Coronary artery (tissue), 2 donors: ENCODE measurements at regions not wholly inside any gene's neighbourhood (a gene's known extent, or its start where the extent isn't known, plus 50 kb on each side); places are given as distances from the start of the nearest gene placed in this dataset.

ENCODE experiments used
- DNase-seq: peaks from one replicate; pipeline ENCODE4 v3.0.0-alpha.2; 2017; ENCODE audit warnings: low spot score
- H3K27ac ChIP-seq, 2 donors: fragments of 200-600 bp; sonication (generic); one replicate each; pipeline ENCODE4 v1.5.1; 2016 to 2019
- H3K4me3 ChIP-seq: fragments of 200-600 bp; sonication (generic); 2 replicates; pipeline ENCODE4 v1.5.1; 2016; ENCODE audit warnings: mild to moderate bottlenecking, moderate library complexity
- CTCF ChIP-seq: fragments of 200-600 bp; sonication (generic); IDR thresholded peaks from one replicate; pipeline ENCODE4 v1.5.1; 2019; ENCODE audit warnings: antibody characterized with exemption

DNA sequence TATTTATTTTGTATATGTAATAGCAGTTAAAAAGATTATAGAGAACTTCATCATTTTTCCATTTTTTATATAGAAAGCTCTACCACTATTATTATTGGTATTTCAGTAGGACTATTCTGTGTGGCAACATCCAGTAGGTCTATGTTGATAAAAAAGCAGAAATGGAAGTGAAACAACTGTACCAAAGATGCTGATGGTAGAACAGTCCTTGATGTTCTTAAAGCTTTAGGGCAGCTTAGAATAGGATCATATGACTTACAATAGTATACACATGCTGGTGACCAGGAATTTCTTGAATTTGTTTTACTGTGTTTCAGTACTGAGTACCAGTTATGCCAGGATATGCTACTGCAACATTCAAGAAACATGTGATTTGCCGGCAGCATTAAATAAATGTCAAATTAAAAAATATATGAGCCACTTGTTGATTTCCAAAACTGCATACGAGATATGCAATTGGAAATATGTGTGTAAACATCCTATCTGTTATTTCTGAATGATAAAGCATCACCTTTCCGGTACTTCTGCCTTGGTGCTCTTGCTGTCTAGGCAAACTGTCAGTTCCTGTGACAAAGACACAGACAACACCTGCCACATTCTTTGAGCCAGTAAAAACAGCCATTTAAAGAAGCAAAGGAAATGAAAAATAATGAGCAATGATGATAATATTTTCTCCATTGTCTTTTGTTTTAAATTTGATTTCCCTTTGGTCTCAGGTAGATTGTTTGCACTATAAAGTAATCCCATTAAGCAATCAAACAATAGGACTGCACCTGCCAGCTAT is 649.2 kb downstream of the ZPLD1 start:
- no peak for TF ChIP-seq CTCF
- no peak overlapping the region for H3K4me3 ChIP-seq
- H3K27ac ChIP-seq, result no peak overlapping the region
- no peak for DNase-seq

DNA sequence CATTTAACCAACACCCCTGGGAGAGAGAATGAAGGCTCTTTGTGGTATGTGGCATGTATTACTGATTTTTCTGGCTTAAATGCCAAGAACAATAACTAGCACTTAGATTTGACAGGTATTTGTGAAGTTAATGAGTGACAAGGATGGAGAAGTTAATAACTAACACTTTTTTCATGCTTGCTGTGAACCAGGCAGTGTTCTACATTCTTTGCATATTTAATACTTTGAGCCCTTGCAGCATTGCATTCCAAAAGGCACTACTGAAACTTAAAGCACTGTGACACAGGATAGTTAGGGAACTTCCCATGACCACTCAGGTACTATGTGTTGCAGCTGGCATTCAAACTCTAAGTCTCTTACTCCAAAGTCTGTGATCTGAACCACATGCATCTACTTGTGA is 650.6 kb downstream of the ZPLD1 start:
- H3K4me3 ChIP-seq, result no peak overlapping the region
- no peak overlapping the region for H3K27ac ChIP-seq
- TF ChIP-seq CTCF, result no peak
- DNase-seq, result no peak

GRCh38 chr3:103089758-103090157 is 654.9 kb downstream of the ZPLD1 start:
- Histone ChIP-seq H3K4me3 (no peak overlapping the region), H3K27ac (no peak overlapping the region)
- TF ChIP-seq CTCF, result no peak
- DNase-seq, result no peak

- DNase-seq, result no peak
- no peak overlapping the region for H3K27ac ChIP-seq
Measured at GRCh38 chr3:103105206-103105605, 670.4 kb downstream of the ZPLD1 start.

DNA sequence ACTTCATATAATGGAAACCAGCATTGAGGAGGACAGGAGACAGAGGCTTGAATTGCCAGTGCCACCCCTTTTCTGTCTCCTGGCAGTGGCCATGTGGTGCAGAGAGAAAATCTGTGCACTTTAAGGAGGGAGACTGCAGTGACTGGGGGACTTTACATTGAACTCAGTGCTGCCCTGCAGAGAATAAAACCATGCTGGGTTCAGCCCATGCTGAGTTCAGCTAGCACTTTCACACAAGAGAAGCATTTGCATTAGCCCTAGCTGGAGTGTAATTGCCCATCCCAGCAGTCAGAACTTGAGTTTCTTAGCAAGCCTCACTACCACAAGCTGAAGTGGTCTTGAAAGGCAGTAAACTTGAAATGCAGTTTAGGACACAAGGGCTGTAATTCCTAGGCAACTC is 677.5 kb downstream of the ZPLD1 start:
- Histone ChIP-seq H3K27ac (no peak overlapping the region), H3K4me3 (no peak overlapping the region)
- no peak for TF ChIP-seq CTCF
- no peak for DNase-seq

More at GRCh38 chr3:103105206-103105605, 670.4 kb downstream of the ZPLD1 start:
- no peak overlapping the region for H3K4me3 ChIP-seq
- TF ChIP-seq CTCF, result no peak

DNA sequence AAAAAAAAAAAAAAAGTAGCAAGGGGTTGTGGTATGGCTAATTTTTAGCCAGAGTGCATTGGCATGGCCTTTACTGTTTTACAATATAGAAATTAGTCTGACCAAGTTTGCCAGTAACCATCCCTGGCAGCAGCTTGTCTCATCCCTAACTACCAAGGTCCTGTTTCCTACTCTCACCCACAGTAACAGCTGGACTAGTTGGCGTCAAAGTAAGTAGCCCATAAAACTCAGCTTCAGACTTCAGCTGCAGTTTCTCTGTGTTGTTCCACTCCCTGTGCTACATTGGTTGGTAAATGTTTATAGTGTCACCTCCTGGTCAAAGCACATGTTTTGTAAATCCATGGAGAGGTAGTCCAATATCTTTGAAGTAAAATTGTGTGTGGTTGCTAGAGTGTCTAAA is 691.3 kb downstream of the ZPLD1 start:
- Histone ChIP-seq H3K27ac (no peak overlapping the region), H3K4me3 (no peak overlapping the region)
- no peak for DNase-seq
- TF ChIP-seq CTCF, result no peak

GRCh38 chr3:103127098-103127630 is 692.3 kb downstream of the ZPLD1 start:
- no peak overlapping the region for H3K27ac ChIP-seq
- DNase-seq, result no peak
- no peak for TF ChIP-seq CTCF
- no peak overlapping the region for H3K4me3 ChIP-seq
